ENCODE measurements at regions not wholly inside any gene's neighbourhood (a gene's known extent, or its start where the extent isn't known, plus 50 kb on each side); places are given as distances from the start of the nearest gene placed in this dataset.

DNA sequence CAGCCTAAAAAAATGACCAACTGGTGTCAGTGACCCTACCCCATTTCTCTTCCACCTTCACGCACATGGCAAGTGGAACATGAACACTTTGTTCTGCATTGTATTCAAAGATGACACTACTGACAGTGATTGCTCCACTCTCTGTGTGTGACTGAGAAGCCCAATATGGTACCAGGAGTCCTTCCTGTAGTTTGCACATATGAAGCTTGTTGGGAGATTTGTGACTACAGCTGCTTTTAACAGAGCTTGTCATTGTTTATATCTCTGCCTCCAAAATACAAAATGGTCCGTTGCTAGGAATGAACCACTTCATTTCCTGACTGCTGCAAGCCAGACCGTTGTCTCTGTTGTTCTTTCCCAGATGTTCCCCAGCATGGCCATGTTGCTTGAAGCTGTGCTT, 140.3 kb upstream of the TCF21 start:
- H3K9me3 Mint-ChIP-seq = peaks cover 3% of the 10 kb centered on the region
- H3K4me3 Mint-ChIP-seq = no peak overlapping the region
- ATAC-seq = no peak
- no peak overlapping the region for H3K27ac Mint-ChIP-seq
- no peaks in the 10 kb centered on the region for H3K4me1 Mint-ChIP-seq
- no peaks in the 10 kb centered on the region for H3K36me3 Mint-ChIP-seq
- DNase-seq (ENCODE audit: low spot score in 2 of 2) = no peak

DNA sequence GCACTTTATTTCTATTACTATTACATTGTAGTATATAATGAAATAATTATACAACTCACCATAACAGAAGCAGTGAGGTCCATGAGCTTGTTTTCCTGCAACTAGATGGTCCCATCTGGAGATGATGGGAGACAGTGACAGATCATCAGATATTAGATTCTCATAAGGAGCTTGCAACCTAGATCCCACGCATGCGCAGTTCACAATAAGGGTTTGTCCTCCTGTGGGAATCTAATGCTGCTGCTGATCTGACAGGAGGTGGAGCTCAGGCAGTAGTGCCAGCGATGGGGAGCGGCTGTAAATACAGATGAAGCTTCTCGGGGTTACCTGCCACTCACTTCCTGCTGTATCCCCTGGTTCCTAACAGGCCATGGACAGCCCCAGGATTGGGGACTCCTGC, 139.5 kb upstream of the TCF21 start:
- Mint-ChIP-seq H3K4me3 (no peak overlapping the region), H3K4me1 (no peaks in the 10 kb centered on the region), H3K9me3 (peaks cover 3% of the 10 kb centered on the region), H3K36me3 (no peaks in the 10 kb centered on the region), H3K27ac (no peak overlapping the region)
- no peak for ATAC-seq
- no peak for DNase-seq (ENCODE audit: low spot score in 2 of 2)

DNA sequence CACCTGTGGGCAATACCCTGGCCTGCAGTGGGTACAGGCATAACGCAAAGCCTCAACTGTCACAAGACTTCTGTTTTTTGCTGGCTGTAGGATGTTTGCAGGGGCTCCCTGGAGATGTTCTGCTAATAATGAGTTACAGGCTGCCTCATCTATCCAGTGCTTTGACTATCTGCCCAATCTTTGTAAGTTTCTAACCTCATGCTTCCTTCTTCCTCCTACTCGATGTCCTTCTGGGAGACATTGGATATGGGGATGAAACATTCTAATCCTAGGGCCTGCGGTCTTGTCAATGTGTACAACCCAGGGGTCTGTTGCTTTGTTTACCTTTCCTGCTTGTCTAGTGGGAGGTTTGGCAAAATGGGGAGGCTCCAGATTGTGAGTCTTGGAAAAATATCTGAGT, 136.8 kb upstream of the TCF21 start:
- Mint-ChIP-seq H3K4me3 (no peak overlapping the region), H3K27ac (no peak overlapping the region), H3K9me3 (peaks cover 3% of the 10 kb centered on the region), H3K4me1 (no peaks in the 10 kb centered on the region), H3K36me3 (no peaks in the 10 kb centered on the region)
- DNase-seq (ENCODE audit: low spot score in 2 of 2) = no peak
- no peak for ATAC-seq

DNA sequence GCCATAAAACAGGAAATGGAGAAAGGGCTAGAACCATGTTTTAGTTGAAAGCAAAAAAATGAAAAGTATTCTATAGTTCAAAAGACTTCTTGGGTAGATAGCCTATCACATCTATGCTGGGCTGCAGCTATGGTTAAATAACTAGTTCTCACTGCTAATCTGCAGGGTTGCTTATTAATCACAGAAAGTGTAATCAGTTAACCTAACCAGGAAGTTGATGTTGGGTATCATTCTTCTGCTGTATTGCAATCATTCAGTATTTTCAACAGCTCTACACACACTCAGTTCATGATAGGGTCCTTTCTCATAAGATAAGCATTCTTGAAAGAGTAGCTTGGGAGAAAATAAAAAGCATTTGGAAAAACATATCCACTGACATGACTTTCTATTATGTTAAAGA, 135.2 kb upstream of the TCF21 start:
- ATAC-seq (no peak), DNase-seq (ENCODE audit: low spot score in 2 of 2) (no peak)
- Mint-ChIP-seq H3K4me3 (no peak overlapping the region), H3K27ac (no peak overlapping the region), H3K36me3 (no peaks in the 10 kb centered on the region), H3K4me1 (no peaks in the 10 kb centered on the region), H3K9me3 (no peaks in the 10 kb centered on the region)

DNA sequence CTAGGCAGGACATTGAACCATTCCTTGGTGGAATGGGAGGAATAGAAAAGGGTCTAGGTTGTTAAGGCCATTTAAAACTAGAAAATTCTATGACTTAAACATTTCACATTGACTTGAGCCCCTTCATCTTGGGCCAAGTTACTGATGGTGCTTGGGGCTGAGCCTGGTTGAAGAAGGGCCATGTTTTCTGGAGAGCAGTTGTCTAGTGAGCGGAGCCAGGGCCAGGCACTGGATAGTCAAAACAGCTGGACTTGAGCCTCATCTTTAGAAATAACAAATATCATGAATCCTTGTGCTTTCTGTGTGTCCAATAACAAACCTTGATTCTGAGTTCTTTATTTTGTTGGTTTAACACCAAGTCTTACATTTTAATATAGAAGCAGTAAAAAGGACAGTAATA, 134.6 kb upstream of the TCF21 start:
- no peaks in the 10 kb centered on the region for H3K36me3 Mint-ChIP-seq
- DNase-seq (ENCODE audit: low spot score in 2 of 2) = no peak
- H3K27ac Mint-ChIP-seq = no peak overlapping the region

DNA sequence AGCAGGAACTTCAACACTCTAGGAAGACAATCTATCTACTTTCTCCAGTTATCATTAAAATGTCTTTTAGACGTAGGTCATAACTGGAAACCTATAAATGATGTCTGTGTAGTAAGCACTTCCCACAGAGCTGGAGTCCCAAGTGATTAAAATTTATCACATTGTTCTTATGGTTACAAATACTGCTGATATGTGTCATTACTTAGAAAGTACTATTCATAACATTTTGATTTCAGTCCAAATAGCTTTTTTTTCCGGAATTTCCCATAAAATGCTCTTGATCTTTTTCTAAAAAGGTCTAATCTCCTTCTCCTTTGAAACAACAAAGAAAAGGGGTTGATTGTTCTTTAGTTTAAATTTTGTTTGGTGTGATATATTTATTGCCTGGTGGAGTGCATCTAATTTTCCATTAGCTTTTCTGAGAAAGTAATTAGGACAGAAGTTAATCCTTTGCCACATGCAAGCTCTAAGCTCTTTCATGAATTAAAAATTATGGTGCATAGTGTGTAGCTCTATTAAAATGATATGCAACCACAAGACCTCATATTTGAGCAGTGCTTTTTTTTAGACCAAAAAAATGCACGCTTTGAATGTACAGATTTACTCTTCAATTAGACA, 132.7 kb upstream of the TCF21 start:
- no peaks in the 10 kb centered on the region for H3K36me3 Mint-ChIP-seq
- no peak for ATAC-seq
- no peaks in the 10 kb centered on the region for H3K4me1 Mint-ChIP-seq
- no peaks in the 10 kb centered on the region for H3K9me3 Mint-ChIP-seq
- no peak overlapping the region for H3K4me3 Mint-ChIP-seq
- DNase-seq (ENCODE audit: low spot score in 2 of 2) = no peak
- H3K27ac Mint-ChIP-seq = no peak overlapping the region

More for the DNA sequence above, 134.6 kb upstream of the TCF21 start:
- Mint-ChIP-seq H3K9me3 (no peaks in the 10 kb centered on the region), H3K4me1 (no peaks in the 10 kb centered on the region), H3K4me3 (no peak overlapping the region)
- ATAC-seq = no peak

DNA sequence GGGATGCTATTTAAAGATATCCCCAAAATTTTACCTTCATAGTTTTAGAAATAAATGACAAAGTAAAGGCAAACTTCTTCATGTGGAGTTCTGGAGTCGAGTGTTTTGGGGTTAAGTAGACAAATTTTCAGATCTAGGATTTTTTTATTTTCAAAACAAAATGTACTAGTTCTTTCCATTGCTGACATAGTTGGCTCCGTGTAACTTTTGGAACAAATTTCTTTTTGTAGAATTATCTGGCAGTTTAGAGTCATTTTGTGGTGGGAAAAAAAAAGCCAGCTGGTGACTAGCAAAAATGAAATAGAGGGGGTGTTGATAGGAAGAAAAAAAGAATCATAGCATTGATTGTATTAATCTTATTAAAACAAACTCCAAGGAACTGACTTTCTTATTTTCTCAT, 131.6 kb upstream of the TCF21 start:
- ATAC-seq (no peak), DNase-seq (ENCODE audit: low spot score in 2 of 2) (no peak)
- no peaks in the 10 kb centered on the region for H3K36me3 Mint-ChIP-seq
- no peak overlapping the region for H3K27ac Mint-ChIP-seq
- H3K4me3 Mint-ChIP-seq = no peak overlapping the region
- no peaks in the 10 kb centered on the region for H3K9me3 Mint-ChIP-seq
- H3K4me1 Mint-ChIP-seq = no peaks in the 10 kb centered on the region

DNA sequence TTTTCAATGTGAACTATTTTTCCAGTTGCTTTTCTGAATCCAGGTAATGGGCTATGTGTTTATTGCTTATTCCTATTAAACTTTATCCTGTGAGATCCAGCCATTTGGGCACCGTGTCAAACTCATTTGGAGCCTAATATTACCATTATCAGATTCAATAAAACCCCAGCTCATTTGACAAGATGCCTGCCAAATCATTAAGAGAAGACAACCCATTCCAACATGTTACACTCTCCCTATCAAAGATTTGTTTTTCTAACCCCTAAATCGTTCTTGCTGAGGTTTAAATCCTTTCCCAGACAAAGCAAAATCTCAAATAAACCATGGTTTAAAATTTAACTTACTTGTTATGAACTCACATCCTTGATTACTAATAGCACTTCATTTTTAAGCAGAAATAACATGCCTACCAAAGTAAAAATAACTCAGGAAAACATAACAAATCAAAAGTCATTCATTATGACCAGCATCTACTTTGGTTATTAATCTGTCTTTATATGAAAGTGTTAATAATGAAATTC, 130.0 kb upstream of the TCF21 start:
- DNase-seq (ENCODE audit: low spot score in 2 of 2) (no peak), ATAC-seq (no peak)
- H3K4me3 Mint-ChIP-seq = no peak overlapping the region
- H3K36me3 Mint-ChIP-seq = no peaks in the 10 kb centered on the region
- no peak overlapping the region for H3K27ac Mint-ChIP-seq
- H3K4me1 Mint-ChIP-seq = no peaks in the 10 kb centered on the region
- H3K9me3 Mint-ChIP-seq = no peaks in the 10 kb centered on the region

DNA sequence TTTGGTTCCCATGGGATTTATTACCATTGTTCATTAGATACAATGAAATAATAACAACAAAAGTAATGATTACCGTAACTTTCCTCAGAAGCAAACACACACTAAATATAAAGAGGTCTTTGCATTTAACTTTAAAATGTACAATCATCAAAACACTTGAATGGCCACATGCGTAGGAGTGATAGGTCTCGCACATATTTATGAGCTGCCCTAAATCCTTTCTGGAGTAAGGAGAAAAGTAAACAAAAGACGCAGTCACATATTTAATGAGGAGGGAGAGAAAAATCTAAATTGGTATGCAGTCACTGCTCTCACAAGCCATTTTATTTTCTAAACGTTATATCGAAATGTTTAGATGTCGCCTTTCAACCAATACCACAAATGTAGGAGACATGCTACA, 129.4 kb upstream of the TCF21 start:
- Mint-ChIP-seq H3K4me1 (no peaks in the 10 kb centered on the region), H3K27ac (no peak overlapping the region), H3K36me3 (no peaks in the 10 kb centered on the region), H3K9me3 (no peaks in the 10 kb centered on the region), H3K4me3 (no peak overlapping the region)
- ATAC-seq = no peak
- no peak for DNase-seq (ENCODE audit: low spot score in 2 of 2)

DNA sequence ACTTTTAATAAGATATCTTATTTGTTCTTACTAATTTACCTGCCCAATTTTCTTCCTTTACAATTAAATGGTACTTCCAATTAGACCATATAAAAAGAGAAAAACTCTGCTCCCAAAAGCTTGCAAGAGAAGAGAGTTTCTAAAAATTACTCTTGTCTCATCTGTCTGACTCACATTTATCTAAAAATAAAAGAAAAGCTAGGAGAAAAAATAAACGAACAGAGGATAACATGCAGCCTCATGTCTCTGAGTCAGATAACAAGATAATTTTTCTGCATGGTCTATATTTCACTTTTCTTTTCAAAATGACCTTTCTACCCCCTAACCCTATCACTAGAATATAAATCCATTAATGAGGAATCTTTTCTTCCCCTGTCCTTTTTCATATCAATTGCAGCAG, 127.2 kb upstream of the TCF21 start:
- Mint-ChIP-seq H3K36me3 (no peaks in the 10 kb centered on the region), H3K4me1 (no peaks in the 10 kb centered on the region), H3K9me3 (no peaks in the 10 kb centered on the region), H3K4me3 (no peak overlapping the region), H3K27ac (no peak overlapping the region)
- no peak for DNase-seq (ENCODE audit: low spot score in 2 of 2)
- no peak for ATAC-seq

DNA sequence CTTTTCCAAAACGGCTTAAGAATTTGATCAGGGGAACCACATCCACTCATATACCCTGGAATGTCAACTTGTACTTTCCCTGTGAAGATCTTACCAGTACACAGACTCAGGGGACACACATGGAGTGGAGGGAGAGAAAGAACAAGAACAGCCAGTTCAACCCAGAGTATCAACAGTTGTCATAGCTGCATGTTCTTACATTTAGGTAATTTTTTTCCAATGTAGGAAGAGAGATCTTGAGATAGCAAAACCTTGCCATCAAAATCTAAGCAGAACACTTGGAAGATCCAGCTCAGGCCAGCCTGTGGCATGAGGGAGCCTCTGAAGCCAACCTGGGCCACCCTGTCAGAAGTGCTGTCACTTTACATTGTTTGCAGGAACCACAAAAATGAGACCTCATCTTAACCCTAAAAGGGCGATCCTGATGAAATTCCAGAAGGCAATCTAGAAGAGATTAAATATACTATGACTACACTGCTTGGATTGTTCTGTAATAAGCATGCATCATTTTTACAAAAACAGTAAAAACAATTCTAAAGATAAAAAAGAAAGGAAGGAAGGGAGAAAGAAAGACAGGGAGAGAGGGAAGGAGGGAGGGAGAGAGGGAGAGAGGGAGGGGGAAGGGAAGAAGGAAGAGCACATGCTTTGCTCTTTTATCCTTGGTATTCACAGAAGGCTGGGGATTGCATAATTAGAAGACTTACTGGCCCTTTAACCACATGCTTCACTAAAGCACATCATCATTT, 124.7 kb upstream of the TCF21 start:
- DNase-seq (ENCODE audit: low spot score in 2 of 2) = no peak

DNA sequence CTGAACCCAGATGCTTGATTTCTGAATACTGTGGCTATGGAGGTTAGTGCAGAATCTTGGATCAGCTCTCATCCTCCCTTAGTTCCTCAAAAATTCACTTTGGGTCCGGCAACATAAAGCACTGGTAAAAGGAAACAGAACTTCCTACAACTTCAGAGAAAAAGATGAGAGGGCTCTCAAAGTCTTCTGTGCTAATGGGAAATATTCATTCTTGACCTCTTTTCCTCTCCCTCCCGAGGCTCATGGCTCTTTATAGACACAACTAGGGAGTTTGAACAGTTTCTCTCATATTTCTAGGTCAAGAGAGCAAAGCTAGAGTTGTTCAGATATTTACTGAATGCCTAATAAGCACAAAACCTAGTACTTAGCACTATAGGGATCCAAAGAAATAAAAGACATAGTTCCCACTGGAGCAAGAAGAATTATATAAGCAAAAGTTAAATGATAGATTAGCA, 124.1 kb upstream of the TCF21 start:
- H3K36me3 Mint-ChIP-seq = no peaks in the 10 kb centered on the region
- no peaks in the 10 kb centered on the region for H3K4me1 Mint-ChIP-seq
- no peak overlapping the region for H3K4me3 Mint-ChIP-seq
- no peak for ATAC-seq
- no peak overlapping the region for H3K27ac Mint-ChIP-seq
- no peaks in the 10 kb centered on the region for H3K9me3 Mint-ChIP-seq
- no peak for DNase-seq (ENCODE audit: low spot score in 2 of 2)

More for the DNA sequence above, 124.7 kb upstream of the TCF21 start:
- Mint-ChIP-seq H3K36me3 (no peaks in the 10 kb centered on the region), H3K4me1 (no peaks in the 10 kb centered on the region), H3K27ac (no peak overlapping the region), H3K4me3 (no peak overlapping the region), H3K9me3 (no peaks in the 10 kb centered on the region)
- ATAC-seq = no peak

DNA sequence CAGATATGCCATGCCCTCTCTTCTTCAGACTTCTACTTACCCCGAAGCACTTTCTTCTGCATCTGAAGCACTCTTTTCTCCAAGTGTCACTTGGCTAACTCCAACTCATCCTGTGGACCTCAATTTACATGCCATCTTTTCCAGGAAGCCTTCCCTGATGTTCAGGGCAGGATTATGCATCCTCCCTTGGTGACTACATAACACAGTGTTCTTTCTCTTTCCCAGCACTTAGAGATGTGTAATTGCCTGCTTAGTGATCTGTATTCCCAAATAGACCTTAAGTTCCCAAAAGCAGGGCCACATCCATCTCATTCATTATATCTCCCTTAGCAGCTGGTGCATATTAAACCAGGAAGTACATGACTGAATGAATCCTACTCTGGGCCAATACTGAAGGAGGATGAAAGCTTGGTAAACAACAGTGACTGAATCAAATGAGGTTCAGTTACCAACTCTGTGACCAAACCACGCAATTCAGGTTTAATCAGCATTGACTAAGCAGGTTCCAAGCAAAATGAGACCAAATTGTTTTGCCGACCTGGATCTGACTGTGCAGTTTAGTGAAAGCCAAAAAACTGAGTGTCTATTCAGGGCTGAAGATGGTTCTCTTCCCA, 121.4 kb upstream of the TCF21 start:
- Mint-ChIP-seq H3K4me1 (no peaks in the 10 kb centered on the region), H3K27ac (no peak overlapping the region), H3K36me3 (no peaks in the 10 kb centered on the region), H3K9me3 (peaks cover 6% of the 10 kb centered on the region), H3K4me3 (no peak overlapping the region)
- peak; percentile 21 for ATAC-seq
- no peak for DNase-seq (ENCODE audit: low spot score in 2 of 2)

DNA sequence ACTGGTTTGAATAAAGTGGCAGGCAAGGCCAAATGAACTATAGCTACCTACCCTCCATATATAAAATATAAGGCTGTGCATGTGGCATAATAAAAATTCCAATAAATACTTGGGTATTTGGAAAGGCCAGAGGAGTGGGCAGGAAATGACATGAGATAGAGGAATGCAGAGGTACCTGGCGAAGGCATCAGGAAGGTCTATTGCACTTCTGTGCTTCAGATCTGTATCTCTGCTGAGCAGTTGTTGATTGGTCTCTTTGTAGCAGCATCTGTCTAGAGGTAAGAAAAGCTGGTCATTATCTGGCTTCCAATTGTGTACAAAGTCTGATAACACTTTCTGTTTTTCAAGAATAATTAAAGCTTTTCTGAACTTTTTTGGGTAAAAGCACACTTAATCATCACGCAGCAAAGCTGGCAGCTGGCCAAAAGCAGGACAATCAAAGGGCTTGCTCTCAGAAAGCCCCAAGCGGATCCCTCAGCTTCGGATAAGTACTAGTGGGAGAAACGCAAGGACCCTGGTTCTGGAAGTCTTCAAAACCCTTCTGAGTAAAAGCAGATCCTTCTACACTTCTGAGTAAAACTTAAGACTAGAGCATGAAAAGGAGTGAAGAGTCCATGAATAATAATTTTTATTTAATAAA, 120.1 kb upstream of the TCF21 start:
- Mint-ChIP-seq H3K4me3 (no peak overlapping the region), H3K9me3 (peaks cover 6% of the 10 kb centered on the region), H3K36me3 (no peaks in the 10 kb centered on the region), H3K27ac (no peak overlapping the region), H3K4me1 (no peaks in the 10 kb centered on the region)
- DNase-seq (ENCODE audit: low spot score in 2 of 2) = no peak
- no peak for ATAC-seq

DNA sequence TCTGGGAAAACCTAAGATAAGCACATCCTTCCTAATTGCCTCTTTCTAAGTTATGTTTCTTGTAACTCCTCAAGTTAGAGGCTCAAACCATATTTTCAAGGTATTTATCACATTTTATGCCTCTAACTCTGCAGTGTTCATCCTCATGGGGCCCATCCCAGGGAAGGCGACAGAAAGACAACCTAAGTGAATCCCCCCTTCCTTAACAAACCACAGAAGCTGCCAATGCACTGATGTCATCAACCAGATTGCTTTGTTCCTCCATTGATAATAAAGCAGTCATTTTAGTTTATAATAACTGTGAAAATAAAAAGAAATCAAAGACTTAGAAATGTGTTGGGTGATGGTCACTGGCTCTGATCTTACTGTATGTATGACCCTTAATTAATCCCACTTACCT, 119.5 kb upstream of the TCF21 start:
- H3K36me3 Mint-ChIP-seq = no peaks in the 10 kb centered on the region
- H3K27ac Mint-ChIP-seq = no peak overlapping the region
- DNase-seq (ENCODE audit: low spot score in 2 of 2) = no peak
- ATAC-seq = no peak
- no peaks in the 10 kb centered on the region for H3K4me1 Mint-ChIP-seq
- peaks cover 6% of the 10 kb centered on the region for H3K9me3 Mint-ChIP-seq
- no peak overlapping the region for H3K4me3 Mint-ChIP-seq

All from stimulated activated effector memory CD8-positive, alpha-beta T cell treated with anti-CD3 and anti-CD28 coated beads, Interleukin-12 subunit alpha, Interleukin-12 subunit beta, amount 100 ng/mL, for 72 hours (primary cell).